ENCODE measurements at regions not wholly inside any gene's neighbourhood (a gene's known extent, or its start where the extent isn't known, plus 50 kb on each side); places are given as distances from the start of the nearest gene placed in this dataset.

DNA sequence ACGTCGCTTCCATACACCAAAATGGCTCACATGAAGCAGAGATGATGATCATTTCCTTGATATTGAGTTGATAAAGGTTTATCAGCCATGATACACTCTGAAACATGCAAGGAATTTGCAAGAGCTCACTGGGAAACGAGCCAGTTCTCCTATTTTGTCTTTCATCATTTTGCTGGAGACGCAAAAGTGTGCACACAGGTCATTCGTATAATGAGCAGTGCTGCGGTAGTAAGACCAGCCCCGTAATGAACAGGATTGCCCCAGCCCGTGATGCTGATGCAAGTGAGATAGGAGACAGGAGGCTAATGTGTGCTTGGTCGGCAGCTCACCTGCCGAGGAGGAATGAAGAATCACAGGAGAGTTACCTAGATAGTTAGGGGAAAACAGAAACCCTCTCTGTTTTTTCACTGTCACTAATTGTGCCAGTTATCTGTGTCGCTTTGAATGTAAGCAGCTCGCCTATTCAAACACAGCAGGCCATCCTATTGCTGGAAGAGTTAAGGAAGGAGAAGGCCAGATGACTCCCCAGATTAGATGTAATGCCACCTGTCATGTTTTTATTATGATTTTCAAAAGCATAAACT is 391.8 kb downstream of the SAMD5 start:
- DNase-seq (ENCODE audit: low read depth in 4 of 4, low spot score in 2 of 4), result no peak

- DNase-seq (ENCODE audit: low read depth in 4 of 4, low spot score in 2 of 4), result no peak
Observed at GRCh38 chr6:147903321-147903720, 394.8 kb downstream of the SAMD5 start.

DNA sequence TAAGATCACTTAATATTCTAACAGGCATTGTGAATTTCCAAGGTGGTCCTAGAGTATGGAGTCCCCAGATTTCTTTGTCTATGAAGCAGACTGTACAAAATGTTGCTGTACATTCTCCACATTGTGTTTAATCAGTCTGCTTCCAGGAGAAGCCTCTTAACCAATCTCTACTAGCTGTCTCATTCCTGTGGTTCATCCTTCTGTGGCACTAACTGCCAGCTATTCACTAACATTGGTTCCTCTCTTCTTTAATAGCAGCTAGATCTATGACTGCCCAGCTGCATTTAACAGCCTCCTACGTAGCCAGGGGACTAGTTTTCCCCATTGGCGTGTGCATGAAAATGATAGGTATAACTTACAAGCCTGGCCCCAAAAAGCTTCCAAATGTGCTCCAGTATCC is 395.4 kb downstream of the SAMD5 start:
- no peak for DNase-seq (ENCODE audit: low read depth in 4 of 4, low spot score in 2 of 4)

GRCh38 chr6:147904416-147904815 is 395.9 kb downstream of the SAMD5 start:
- DNase-seq (ENCODE audit: low read depth in 4 of 4, low spot score in 2 of 4), result no peak

DNA sequence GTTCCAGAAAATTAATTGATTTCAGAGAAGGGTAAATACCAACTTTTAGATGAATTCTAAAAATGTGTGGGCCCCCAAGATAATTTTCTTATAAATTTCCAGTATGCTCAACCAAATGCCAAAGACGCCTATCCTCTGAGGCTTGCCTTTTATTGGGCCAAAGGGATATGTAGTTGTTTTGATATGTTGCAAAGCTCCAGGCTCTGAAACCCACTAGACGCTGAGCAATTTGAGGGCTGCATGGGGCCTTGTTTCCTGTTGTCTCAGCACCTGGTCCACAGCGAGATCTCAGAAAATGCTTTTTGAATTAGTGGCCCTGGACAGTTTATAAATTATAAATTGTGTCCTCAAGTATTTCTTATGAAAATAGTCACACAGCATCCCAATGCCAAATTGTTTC is 397.2 kb downstream of the SAMD5 start:
- no peak for DNase-seq (ENCODE audit: low read depth in 4 of 4, low spot score in 2 of 4)

DNA sequence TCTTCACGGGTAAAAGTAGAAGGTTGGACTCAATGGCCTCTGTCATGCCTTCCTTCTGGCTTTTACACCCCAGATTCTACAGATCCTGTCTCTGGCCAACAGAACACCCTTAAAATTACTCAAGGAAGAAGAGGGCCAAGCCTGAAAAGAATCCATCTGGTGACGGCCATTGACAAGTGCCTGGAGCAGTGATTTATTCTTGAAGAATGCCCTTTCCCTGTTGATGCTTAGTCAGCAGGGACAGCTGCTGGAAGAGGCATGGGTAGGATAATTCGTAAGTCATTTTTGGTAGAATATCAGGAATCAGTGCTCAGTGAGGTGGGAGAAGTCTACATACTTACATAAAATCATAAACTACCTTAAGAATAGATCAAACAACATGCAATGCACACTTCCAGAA is 397.9 kb downstream of the SAMD5 start:
- DNase-seq (ENCODE audit: low read depth in 4 of 4, low spot score in 2 of 4), result no peak

- DNase-seq (ENCODE audit: low read depth in 4 of 4, low spot score in 2 of 4), result peak in 2 of 4 donors; percentile 14 to 33
Observed at GRCh38 chr6:147909640-147910039, 401.1 kb downstream of the SAMD5 start.

DNA sequence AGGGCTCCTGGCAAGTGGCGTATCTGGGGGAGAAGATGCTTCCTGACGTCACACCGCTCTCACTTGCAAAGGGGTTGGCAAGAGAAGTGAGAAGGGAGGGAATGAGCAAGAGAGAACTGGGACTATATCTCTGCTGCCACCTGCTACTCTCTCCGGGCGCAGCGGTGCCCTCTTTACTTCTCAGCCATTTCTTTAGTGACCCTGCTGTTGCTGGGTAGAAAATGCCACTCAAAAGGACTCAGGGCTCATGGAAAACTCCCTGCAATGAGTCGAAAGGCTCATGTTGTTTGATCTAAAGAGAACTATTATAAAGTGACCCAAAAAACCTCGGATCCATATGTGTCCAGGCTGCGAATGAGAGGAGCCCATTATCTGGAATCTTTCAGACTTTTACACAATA is 401.8 kb downstream of the SAMD5 start:
- DNase-seq (ENCODE audit: low read depth in 4 of 4, low spot score in 2 of 4), result no peak

DNA sequence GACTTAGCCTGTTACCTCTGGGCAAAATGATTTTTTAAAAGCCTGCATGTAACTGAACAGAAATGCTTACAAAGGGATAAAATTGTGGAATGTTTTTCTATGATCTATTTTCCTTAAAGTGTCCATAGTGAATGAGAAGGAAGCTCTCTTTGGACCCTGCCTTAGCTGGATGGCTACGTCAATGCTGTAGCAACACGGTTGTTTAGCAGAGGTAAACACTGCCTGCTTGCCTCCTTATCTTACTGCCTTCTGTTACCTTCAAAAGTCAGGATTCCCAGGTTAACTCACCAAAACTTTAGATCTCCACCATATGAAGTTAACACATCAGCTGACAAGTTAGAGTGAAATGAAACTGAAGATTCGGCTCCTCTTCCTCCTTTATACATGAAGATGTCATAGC is 402.6 kb downstream of the SAMD5 start:
- no peak for DNase-seq (ENCODE audit: low read depth in 4 of 4, low spot score in 2 of 4)

GRCh38 chr6:147911686-147912085 is 403.2 kb downstream of the SAMD5 start:
- DNase-seq (ENCODE audit: low read depth in 4 of 4, low spot score in 2 of 4), result no peak

DNA sequence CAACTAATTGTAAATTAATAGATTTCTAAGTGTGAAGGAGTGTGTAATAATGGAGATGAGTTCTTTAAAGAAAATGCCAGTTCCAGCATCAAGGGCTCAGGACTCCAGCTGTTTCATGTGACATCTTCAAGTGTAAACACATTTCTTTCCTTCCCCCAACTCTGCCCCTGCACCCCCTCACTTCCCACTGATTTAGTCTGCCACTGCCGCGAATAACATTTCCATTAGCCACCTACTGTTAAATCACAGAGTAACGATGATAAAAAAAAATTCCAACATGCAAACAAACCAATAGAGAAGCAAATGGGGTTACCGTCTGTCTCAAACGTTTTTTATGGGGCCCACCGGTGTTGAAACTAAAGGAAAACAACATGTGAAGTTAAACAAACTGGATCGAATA is 414.3 kb downstream of the SAMD5 start:
- no peak for DNase-seq (ENCODE audit: low read depth in 4 of 4, low spot score in 2 of 4)

- DNase-seq (ENCODE audit: low read depth in 4 of 4, low spot score in 2 of 4), result no peak
Observed at GRCh38 chr6:147924598-147924997, 416.1 kb downstream of the SAMD5 start.

DNA sequence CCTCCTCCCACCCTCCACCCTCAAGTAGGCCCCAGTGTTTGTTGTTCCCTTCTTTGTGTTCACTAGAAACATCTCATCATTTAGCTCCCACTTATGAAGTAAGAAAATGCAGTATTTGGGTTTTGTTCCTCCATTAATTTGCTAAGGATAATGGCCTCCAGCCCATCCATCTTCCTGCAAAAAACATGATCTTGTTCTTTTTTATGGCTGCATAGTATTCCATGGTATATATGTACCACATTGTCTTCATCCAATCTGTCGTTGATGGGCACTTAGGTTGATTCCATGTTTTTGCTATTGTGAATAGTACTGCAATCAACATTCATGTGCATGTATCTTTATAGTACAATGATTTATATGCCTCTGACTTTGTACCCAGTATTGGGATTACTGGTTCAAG is 416.8 kb upstream of the SASH1 start:
- DNase-seq (ENCODE audit: low read depth in 4 of 4, low spot score in 2 of 4), result no peak

GRCh38 chr6:147930745-147931144 is 411.9 kb upstream of the SASH1 start:
- DNase-seq (ENCODE audit: low read depth in 4 of 4, low spot score in 2 of 4), result no peak

GRCh38 chr6:147933224-147933623 is 409.4 kb upstream of the SASH1 start:
- DNase-seq (ENCODE audit: low read depth in 4 of 4, low spot score in 2 of 4), result no peak

- no peak for DNase-seq (ENCODE audit: low read depth in 4 of 4, low spot score in 2 of 4)
Observed at GRCh38 chr6:147935656-147936055, 407.0 kb upstream of the SASH1 start.

DNA sequence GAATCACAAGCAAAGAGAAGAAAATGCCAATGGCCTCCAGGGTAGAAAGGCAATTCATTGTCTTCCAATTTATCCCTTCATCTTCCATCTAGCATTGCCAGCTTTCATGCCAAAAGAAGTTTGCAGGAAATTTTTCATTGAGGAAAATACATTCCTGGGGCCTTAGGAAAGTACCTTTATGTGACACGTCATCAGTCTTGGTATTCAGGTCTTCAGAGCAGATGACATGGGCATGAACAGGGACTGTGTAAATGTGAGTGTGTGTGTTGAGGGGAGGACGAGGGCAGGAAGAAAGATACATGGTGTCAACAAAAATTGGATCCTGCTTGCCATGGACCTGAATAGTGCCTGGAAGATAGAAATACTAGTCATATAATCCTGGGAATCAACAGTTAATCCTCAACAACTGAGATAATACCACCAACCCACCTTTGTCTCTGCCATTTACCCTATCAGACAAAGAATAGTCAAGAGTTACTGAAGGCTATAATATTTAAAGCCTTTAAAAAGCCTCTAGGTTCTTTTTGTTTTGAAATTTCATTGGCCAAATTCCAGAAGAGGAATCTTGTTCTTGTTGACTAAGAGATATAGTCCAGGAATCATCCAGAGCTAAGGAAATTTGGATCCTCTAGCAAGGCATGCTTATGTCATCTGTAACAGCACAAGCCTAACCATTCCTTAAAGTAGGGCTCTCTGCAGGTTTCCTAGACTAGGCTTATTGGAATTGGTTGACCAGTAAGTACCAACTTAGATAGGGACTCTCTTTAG is 405.8 kb upstream of the SASH1 start:
- no peak for DNase-seq (ENCODE audit: low read depth in 4 of 4, low spot score in 2 of 4)

DNA sequence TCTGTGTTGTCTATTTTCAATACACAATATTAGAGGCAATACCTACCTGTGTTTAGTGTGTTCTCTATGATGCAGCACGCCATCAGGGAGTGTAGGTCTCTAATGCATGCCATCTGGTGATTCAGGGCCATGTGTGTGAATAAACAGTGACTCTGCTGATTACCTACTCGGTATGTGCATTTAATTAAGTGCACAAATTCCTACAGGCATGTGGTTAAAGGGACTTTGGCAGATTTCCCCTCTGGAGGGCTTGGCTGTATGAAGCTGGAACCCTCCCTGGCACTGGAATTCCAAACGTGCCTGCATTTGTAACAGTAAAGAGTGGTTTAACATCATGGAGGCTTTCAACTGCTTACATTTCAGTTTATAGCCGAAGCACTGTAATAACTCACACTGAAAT is 401.5 kb upstream of the SASH1 start:
- DNase-seq (ENCODE audit: low read depth in 4 of 4, low spot score in 2 of 4), result peak in 2 of 4 donors; percentile 19 to 34

DNA sequence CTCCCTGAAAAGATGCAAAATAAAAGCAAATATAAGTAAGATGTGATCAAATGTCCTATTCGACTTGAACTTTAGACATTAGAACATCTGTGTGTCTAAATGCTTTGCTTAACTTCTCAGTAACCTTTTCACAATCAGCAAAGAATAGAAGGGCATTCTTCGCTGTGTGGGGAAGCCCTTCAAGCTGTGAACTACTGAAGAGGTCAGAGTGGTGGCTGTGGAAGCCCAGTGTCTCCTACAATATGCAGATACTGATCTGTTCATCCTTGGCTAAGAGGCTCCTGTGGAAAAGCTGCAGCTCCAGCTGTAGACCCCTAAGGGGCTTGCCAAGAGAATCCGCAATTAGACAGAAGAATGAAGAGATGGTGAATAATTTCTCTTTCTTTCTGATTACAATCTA is 400.3 kb upstream of the SASH1 start:
- DNase-seq (ENCODE audit: low read depth in 4 of 4, low spot score in 2 of 4), result no peak

GRCh38 chr6:147944122-147944521 is 398.5 kb upstream of the SASH1 start:
- DNase-seq (ENCODE audit: low read depth in 4 of 4, low spot score in 2 of 4), result no peak

- DNase-seq (ENCODE audit: low read depth in 4 of 4, low spot score in 2 of 4), result no peak
Observed at GRCh38 chr6:147947521-147947920, 395.1 kb upstream of the SASH1 start.

DNA sequence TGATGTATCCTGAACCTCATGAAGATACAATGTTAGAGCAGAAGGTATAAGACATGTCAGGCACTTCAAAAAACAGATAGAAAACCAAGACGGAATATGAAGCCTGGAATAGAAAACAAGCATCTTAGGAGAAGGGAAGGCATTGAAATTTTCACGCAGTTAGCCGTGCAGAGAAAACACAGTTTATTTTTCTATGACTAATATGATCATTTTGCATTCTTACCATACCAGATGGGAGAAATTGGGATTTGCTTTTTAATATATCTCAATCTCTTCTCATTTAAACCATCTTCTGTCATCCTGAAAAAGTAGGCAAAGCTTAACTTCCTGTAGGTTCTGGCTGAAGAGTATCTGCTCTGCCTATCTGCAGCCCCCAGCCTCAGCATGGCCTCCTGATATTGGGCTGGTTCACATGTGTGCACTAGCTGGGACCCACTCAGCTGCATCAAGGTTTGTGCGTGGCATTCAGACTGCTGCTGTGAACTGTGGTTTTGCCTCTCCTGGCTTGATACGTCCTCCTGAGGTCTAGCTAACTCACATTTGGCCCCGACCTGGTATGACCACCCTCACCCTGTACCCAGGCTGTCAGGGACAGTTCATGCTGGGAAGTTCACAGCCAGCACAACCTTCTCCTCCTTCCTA is 392.5 kb upstream of the SASH1 start:
- DNase-seq (ENCODE audit: low read depth in 4 of 4, low spot score in 2 of 4), result no peak

Measured in left renal cortex interstitium (tissue), 4 donors.